ENCODE measurements at regions not wholly inside any gene's neighbourhood (a gene's known extent, or its start where the extent isn't known, plus 50 kb on each side); places are given as distances from the start of the nearest gene placed in this dataset.

DNA sequence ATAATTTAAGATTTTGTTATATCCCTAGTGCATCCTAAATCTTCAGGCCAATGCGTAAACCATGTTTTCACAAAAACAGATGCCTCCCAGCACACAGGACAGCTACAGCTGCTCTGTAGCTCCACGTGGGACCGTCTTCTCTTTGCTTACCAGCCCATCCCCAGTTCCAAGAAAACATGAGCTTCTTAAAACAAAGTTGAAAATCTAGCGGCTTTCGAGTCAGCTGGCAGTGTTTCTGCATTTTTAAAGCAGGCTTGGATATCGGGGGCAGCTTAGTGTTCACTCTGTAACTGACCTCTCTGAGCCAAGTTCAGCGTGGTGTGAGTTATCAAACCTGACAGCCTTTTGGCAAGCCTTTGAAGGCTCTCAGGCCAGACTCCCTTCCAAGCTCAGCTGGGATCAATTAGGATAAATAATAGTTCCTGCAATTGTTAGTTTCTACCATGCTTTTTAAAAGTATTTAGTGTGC lies 881.5 kb downstream of the LTN1 start:
- Histone ChIP-seq H3K4me1 (ENCODE audit: control insufficient read depth in 1 of 2, insufficient read depth in 2 of 2, low read length in 2 of 2) (no peaks in the 10 kb centered on the region), H3K4me2 (replicated peaks; ENCODE audit: extremely low read depth, low read length, poor library complexity, severe bottlenecking) (no peak overlapping the region), H3K79me2 (ENCODE audit: insufficient read depth, low read length) (no peaks in the 10 kb centered on the region), H3K9ac (ENCODE audit: insufficient read depth, low read length, poor library complexity, severe bottlenecking) (no peak overlapping the region), H4K20me1 (ENCODE audit: insufficient read depth, low read length) (no peaks in the 10 kb centered on the region), H3K9me3 (replicated peaks in 1 of 2; ENCODE audit: control insufficient read depth in 1 of 2, insufficient read depth in 1 of 2, low read length in 2 of 2) (no peaks in the 10 kb centered on the region), H2AFZ (ENCODE audit: insufficient read depth, low read depth, low read length, poor library complexity, severe bottlenecking) (no peak overlapping the region), H3K4me3 (replicated peaks in 1 of 3; ENCODE audit: low read depth in 2 of 3, low read length in 3 of 3) (no peak overlapping the region), H3K27me3 (ENCODE audit: control insufficient read depth in 2 of 2, insufficient read depth in 2 of 2, low read length in 2 of 2) (no peaks in the 10 kb centered on the region), H3K36me3 (replicated peaks in 1 of 2; ENCODE audit: control insufficient read depth in 1 of 2, insufficient read depth in 2 of 2, low read length in 2 of 2) (no peaks in the 10 kb centered on the region), H3K27ac (ENCODE audit: low read depth in 1 of 2, low read length in 2 of 2) (no peak overlapping the region)
- DNase-seq = no peak
- intact Hi-C loops (cut with micrococcal nuclease) = no loop called here
- TF ChIP-seq, protein P1, sequence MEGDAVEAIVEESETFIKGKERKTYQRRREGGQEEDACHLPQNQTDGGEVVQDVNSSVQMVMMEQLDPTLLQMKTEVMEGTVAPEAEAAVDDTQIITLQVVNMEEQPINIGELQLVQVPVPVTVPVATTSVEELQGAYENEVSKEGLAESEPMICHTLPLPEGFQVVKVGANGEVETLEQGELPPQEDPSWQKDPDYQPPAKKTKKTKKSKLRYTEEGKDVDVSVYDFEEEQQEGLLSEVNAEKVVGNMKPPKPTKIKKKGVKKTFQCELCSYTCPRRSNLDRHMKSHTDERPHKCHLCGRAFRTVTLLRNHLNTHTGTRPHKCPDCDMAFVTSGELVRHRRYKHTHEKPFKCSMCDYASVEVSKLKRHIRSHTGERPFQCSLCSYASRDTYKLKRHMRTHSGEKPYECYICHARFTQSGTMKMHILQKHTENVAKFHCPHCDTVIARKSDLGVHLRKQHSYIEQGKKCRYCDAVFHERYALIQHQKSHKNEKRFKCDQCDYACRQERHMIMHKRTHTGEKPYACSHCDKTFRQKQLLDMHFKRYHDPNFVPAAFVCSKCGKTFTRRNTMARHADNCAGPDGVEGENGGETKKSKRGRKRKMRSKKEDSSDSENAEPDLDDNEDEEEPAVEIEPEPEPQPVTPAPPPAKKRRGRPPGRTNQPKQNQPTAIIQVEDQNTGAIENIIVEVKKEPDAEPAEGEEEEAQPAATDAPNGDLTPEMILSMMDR (IDR thresholded peaks at IDR 0.05) = no peak
- Mint-ChIP-seq H3K36me3 (no peaks in the 10 kb centered on the region), H3K27me3 (ENCODE audit: low read depth in 3 of 3) (peaks cover 0 to 3% (median 2%) of the 10 kb centered on the region in 3 donors), H3K27ac (no peak overlapping the region), H3K4me3 (no peak overlapping the region), H3K9me3 (peaks cover 2 to 6% (median 4%) of the 10 kb centered on the region in 7 donors), H3K4me1 (no peaks in the 10 kb centered on the region)
- WGBS (ENCODE audit: insufficient coverage) = 88% methylated on average over 7 of the region's 7 CpGs

DNA sequence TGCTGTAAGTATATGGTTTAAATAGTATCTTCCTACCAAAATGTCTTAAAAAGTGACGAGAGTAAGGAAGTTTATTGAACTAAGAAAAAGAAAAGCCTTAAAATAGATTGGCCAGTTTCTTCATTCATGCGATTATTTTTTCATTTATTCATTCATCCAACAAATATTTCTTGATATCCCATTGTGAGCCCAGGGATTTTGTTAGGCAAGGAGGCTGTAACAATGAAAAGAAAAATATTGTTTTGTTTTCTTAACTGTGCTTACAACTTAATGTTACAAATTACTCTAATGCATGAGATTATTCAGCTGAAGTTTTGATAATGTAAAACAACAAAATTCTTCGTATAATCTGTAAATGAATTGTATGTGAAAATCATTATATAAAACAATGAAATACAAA lies 882.0 kb downstream of the LTN1 start:
- H3K27ac ChIP-seq (ENCODE audit: low read depth in 1 of 2, low read length in 2 of 2) = no peak overlapping the region
- H3K4me2 ChIP-seq (replicated peaks; ENCODE audit: extremely low read depth, low read length, poor library complexity, severe bottlenecking) = no peak overlapping the region
- no peak overlapping the region for H2AFZ ChIP-seq (ENCODE audit: insufficient read depth, low read depth, low read length, poor library complexity, severe bottlenecking)
- no peak overlapping the region for H3K9ac ChIP-seq (ENCODE audit: insufficient read depth, low read length, poor library complexity, severe bottlenecking)
- Mint-ChIP-seq H3K9me3 (peaks cover under 1 to 6% (median 4%) of the 10 kb centered on the region in 7 donors), H3K4me1 (no peaks in the 10 kb centered on the region), H3K4me3 (no peak overlapping the region), H3K27ac (no peak overlapping the region), H3K36me3 (no peaks in the 10 kb centered on the region), H3K27me3 (ENCODE audit: low read depth in 3 of 3) (peaks cover 0 to 3% (median 2%) of the 10 kb centered on the region in 3 donors)
- no CpG with 5 or more reads among the region's 3 CpGs for WGBS (ENCODE audit: insufficient coverage)
- H3K79me2 ChIP-seq (ENCODE audit: insufficient read depth, low read length) = no peaks in the 10 kb centered on the region
- DNase-seq = no peak
- H3K27me3 ChIP-seq (ENCODE audit: control insufficient read depth in 2 of 2, insufficient read depth in 2 of 2, low read length in 2 of 2) = no peaks in the 10 kb centered on the region
- TF ChIP-seq, protein P1 (IDR thresholded peaks at IDR 0.05) = no peak
- H3K4me1 ChIP-seq (ENCODE audit: control insufficient read depth in 1 of 2, insufficient read depth in 2 of 2, low read length in 2 of 2) = no peaks in the 10 kb centered on the region
- H3K9me3 ChIP-seq (replicated peaks in 1 of 2; ENCODE audit: control insufficient read depth in 1 of 2, insufficient read depth in 1 of 2, low read length in 2 of 2) = no peaks in the 10 kb centered on the region
- intact Hi-C loops (cut with micrococcal nuclease) = no loop called here
- no peaks in the 10 kb centered on the region for H3K36me3 ChIP-seq (replicated peaks in 1 of 2; ENCODE audit: control insufficient read depth in 1 of 2, insufficient read depth in 2 of 2, low read length in 2 of 2)
- no peaks in the 10 kb centered on the region for H4K20me1 ChIP-seq (ENCODE audit: insufficient read depth, low read length)
- no peak overlapping the region for H3K4me3 ChIP-seq (replicated peaks in 1 of 3; ENCODE audit: low read depth in 2 of 3, low read length in 3 of 3)
